NCI-H1694 (cell line): ENCODE measurements at regions not wholly inside any gene's neighbourhood (a gene's known extent, or its start where the extent isn't known, plus 50 kb on each side); places are given as distances from the start of the nearest gene placed in this dataset.

Experiments
- DNase-seq: peaks from one replicate; lab custom pipeline; 2025; lab: John Stamatoyannopoulos, UW

GRCh38 chr1:112783059-112783458 lies 67.9 kb upstream of the PPM1J start:
- no peak for DNase-seq

GRCh38 chr1:112779665-112780526 lies 64.8 kb upstream of the PPM1J start:
- DNase-seq, result no peak

- no peak for DNase-seq
Observed at GRCh38 chr1:112778137-112778536, 63.0 kb upstream of the PPM1J start.

GRCh38 chr1:112776688-112777087 lies 61.6 kb upstream of the PPM1J start:
- DNase-seq, result no peak

DNA sequence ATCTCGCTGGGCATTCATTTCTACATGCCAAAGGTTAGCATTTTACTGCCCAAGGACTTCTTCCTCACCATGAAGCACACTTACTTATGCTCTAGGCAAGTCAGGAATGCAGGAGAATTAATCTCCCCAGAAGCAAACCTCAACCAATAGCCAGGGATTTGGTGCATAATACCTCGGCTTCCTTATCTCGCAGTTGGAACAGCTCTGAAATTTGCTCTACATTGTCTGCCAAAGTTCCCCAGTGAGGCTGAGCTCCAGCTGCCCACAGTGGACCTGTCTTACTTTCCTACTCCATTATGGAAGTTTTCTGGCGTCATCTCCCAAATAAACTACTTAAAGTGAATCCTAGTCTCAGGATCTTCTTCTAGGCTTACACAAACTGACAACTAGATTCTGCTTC lies 57.6 kb upstream of the PPM1J start:
- DNase-seq, result no peak

DNA sequence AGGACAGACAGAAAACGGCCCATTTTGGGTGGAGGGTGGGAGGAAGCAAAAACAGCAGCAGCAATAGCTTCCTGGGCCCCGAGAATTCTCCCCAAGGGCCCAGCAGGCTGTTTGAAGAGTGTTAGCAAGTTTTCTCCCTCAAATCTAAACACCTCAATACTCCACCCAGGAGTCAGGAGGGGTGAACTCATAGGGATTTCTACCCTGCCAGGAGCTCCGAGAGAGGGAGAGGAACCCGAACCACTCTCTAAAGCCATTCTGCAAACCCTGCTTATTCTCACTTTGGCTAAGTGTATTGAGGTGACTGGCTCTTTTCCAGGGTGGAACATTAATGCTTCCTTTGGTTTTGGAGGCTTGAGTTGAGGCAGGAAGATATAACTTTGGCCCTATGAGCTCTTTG lies 55.6 kb upstream of the PPM1J start:
- DNase-seq, result no peak

DNA sequence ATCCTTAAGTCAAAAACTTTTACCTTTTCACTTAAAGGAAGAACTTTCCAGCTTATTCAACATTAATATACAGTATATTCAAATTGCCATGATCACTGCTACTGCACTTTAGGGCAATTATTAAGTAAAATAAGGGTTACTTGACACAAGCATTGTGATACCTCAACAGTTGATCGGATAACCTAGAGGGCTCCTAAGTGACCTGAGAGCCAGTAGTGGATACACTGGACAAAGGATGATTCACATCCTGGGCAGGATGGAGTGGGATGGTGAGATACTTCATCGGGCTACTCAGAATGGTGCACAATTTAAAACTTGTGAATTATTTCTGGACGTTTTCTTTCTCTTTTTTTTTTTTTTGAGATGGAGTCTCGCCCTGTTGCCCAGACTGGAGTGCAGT lies 54.5 kb upstream of the PPM1J start:
- no peak for DNase-seq

- DNase-seq, result no peak
Observed at GRCh38 chr1:112767646-112768045, 52.5 kb upstream of the PPM1J start.
